Amniotic epithelial cell (primary cell): ENCODE measurements at regions not wholly inside any gene's neighbourhood (a gene's known extent, or its start where the extent isn't known, plus 50 kb on each side); places are given as distances from the start of the nearest gene placed in this dataset.
"Not testable (repeated sequence)": the region's sequence is repeated elsewhere in the genome, so short reads cannot be mapped to it uniquely, and the experiment has no call there.

Source experiments
- DNase-seq: peaks from one replicate; pipeline ENCODE4 v3.0.0-alpha.2; 2010; ENCODE audit warnings: low read depth

- not testable (repeated sequence) for DNase-seq
Measured at GRCh38 chr12:59346248-59346647, 249.6 kb upstream of the SLC16A7 start.

GRCh38 chr12:59345406-59345805, 250.4 kb upstream of the SLC16A7 start:
- no peak for DNase-seq

GRCh38 chr12:59344224-59344623, 251.6 kb upstream of the SLC16A7 start:
- DNase-seq: no peak

GRCh38 chr12:59329462-59329861, 266.4 kb upstream of the SLC16A7 start:
- no peak for DNase-seq

- not testable (repeated sequence) for DNase-seq
Measured at GRCh38 chr12:59328395-59329075, 267.3 kb upstream of the SLC16A7 start.

GRCh38 chr12:59326457-59326856, 269.4 kb upstream of the SLC16A7 start:
- not testable (repeated sequence) for DNase-seq

- no peak for DNase-seq
Measured at GRCh38 chr12:59322473-59322872, 273.4 kb upstream of the SLC16A7 start.

GRCh38 chr12:59321278-59321677, 274.6 kb upstream of the SLC16A7 start:
- no peak for DNase-seq

GRCh38 chr12:59320112-59320511, 275.7 kb upstream of the SLC16A7 start:
- DNase-seq: no peak

GRCh38 chr12:59318940-59319339, 276.9 kb upstream of the SLC16A7 start:
- no peak for DNase-seq

- DNase-seq: no peak
Measured at GRCh38 chr12:59317598-59317997, 278.2 kb upstream of the SLC16A7 start.

- no peak for DNase-seq
Measured at GRCh38 chr12:59316938-59317337, 278.9 kb upstream of the SLC16A7 start.

GRCh38 chr12:59316354-59316753, 279.5 kb upstream of the SLC16A7 start:
- DNase-seq: not testable (repeated sequence)

GRCh38 chr12:59314209-59314608, 281.6 kb upstream of the SLC16A7 start:
- no peak for DNase-seq

- no peak for DNase-seq
Measured at GRCh38 chr12:59304077-59304721, 291.6 kb upstream of the SLC16A7 start.

GRCh38 chr12:59298296-59298695, 297.5 kb upstream of the SLC16A7 start:
- DNase-seq: no peak

- DNase-seq: no peak
Measured at GRCh38 chr12:59294221-59294620, 301.6 kb upstream of the SLC16A7 start.

- no peak for DNase-seq
Measured at GRCh38 chr12:59282999-59283398, 312.8 kb upstream of the SLC16A7 start.

GRCh38 chr12:59273561-59273960, 322.3 kb upstream of the SLC16A7 start:
- not testable (repeated sequence) for DNase-seq

- DNase-seq: no peak
Measured at GRCh38 chr12:59268295-59268809, 327.5 kb upstream of the SLC16A7 start.

- no peak for DNase-seq
Measured at GRCh38 chr12:59260202-59260601, 335.6 kb upstream of the SLC16A7 start.

- DNase-seq: no peak
Measured at GRCh38 chr12:59252731-59253130, 332.4 kb upstream of the LRIG3 start.

- no peak for DNase-seq
Measured at GRCh38 chr12:59250766-59251165, 330.5 kb upstream of the LRIG3 start.

GRCh38 chr12:59240048-59240447, 319.7 kb upstream of the LRIG3 start:
- DNase-seq: no peak
